ENCODE measurements at regions not wholly inside any gene's neighbourhood (a gene's known extent, or its start where the extent isn't known, plus 50 kb on each side); places are given as distances from the start of the nearest gene placed in this dataset.

GRCh38 chr6:104325341-104326172, 534.2 kb downstream of the HACE1 start (continued):
- TF ChIP-seq TEAD4 (IDR thresholded peaks at IDR 0.05; ENCODE audit: low read depth, low read length): no peak
- TF ChIP-seq HDAC2 (IDR thresholded peaks at IDR 0.05; ENCODE audit: borderline replicate concordance in 1 of 2, low read depth in 2 of 2, low read length in 2 of 2): no peak
- peak; percentile 61 to 63 for TF ChIP-seq RAD21 (IDR thresholded peaks at IDR 0.05 in 1 of 2, conservative IDR thresholded peaks at IDR 0.05 in 1 of 2; ENCODE audit: low read depth in 2 of 2, low read length in 2 of 2)
- no peak for TF ChIP-seq RFX5 (IDR thresholded peaks at IDR 0.05; ENCODE audit: borderline replicate concordance, low read depth, low read length)
- TF ChIP-seq CTCF (IDR thresholded peaks at IDR 0.05; ENCODE audit: control extremely low read depth in 1 of 3, insufficient read depth in 1 of 3, low read depth in 1 of 3, low read length in 3 of 3): peak in 2 of 3 experiments; percentile 37 to 52; a peak in 2 of 4 replicates
- no peak for TF ChIP-seq EGR1 (IDR thresholded peaks at IDR 0.05; ENCODE audit: borderline replicate concordance, low read depth, low read length)
- TF ChIP-seq CTBP2 (IDR thresholded peaks at IDR 0.05; ENCODE audit: borderline replicate concordance, insufficient read depth, insufficient read length, low read length): no peak
- TF ChIP-seq RXRA (IDR thresholded peaks at IDR 0.05; ENCODE audit: insufficient read depth, low read depth, low read length): no peak
- TF ChIP-seq GABPA (IDR thresholded peaks at IDR 0.05; ENCODE audit: borderline replicate concordance, insufficient read depth, low read length): no peak
- TF ChIP-seq HDAC6 (IDR thresholded peaks at IDR 0.05; ENCODE audit: low read depth, low read length): no peak
- TF ChIP-seq CEBPB (IDR thresholded peaks at IDR 0.05; ENCODE audit: low read depth, low read length): peak; percentile 16; the same call in 1 of the 2 replicates
- no peak for TF ChIP-seq SAP30 (IDR thresholded peaks at IDR 0.05; ENCODE audit: insufficient read depth, insufficient replicate concordance, low read length)
- no peak for TF ChIP-seq POLR2AphosphoS5 (IDR thresholded peaks at IDR 0.05; ENCODE audit: low read depth, low read length)
- TF ChIP-seq TAF1 (IDR thresholded peaks at IDR 0.05; ENCODE audit: low read depth, low read length): no peak

All from H1 (cell line).